Dedifferentiated amniotic fluid mesenchymal stem cell (primary cell): ENCODE measurements at regions not wholly inside any gene's neighbourhood (a gene's known extent, or its start where the extent isn't known, plus 50 kb on each side); places are given as distances from the start of the nearest gene placed in this dataset.

Experiments used
- DNase-seq: peaks from one replicate; pipeline ENCODE4 v3.0.0-alpha.2; 2016; ENCODE audit errors: extremely low spot score

GRCh38 chr9:113701774-113702755 is 174.0 kb upstream of the ZNF618 start:
- no peak for DNase-seq

- no peak for DNase-seq
Measured at GRCh38 chr9:113705306-113705927, 170.7 kb upstream of the ZNF618 start.

- DNase-seq: no peak
Measured at GRCh38 chr9:113705928-113706519, 170.1 kb upstream of the ZNF618 start.

GRCh38 chr9:113707953-113708695 is 168.0 kb upstream of the ZNF618 start:
- no peak for DNase-seq

GRCh38 chr9:113708821-113709713 is 167.0 kb upstream of the ZNF618 start:
- no peak for DNase-seq

GRCh38 chr9:113709721-113710120 is 166.4 kb upstream of the ZNF618 start:
- no peak for DNase-seq

GRCh38 chr9:113711251-113711650 is 164.9 kb upstream of the ZNF618 start:
- no peak for DNase-seq

GRCh38 chr9:113712053-113712452 is 164.1 kb upstream of the ZNF618 start:
- DNase-seq: peak; percentile 16

GRCh38 chr9:113715086-113715485 is 161.0 kb upstream of the ZNF618 start:
- DNase-seq: peak; percentile 39

GRCh38 chr9:113719919-113720318 is 156.2 kb upstream of the ZNF618 start:
- DNase-seq: no peak

GRCh38 chr9:113720495-113720894 is 155.6 kb upstream of the ZNF618 start:
- DNase-seq: no peak

GRCh38 chr9:113721856-113722255 is 154.3 kb upstream of the ZNF618 start:
- DNase-seq: no peak

GRCh38 chr9:113724202-113724601 is 151.9 kb upstream of the ZNF618 start:
- no peak for DNase-seq

GRCh38 chr9:113728989-113729388 is 147.1 kb upstream of the ZNF618 start:
- no peak for DNase-seq

GRCh38 chr9:113734826-113735225 is 141.3 kb upstream of the ZNF618 start:
- DNase-seq: no peak

GRCh38 chr9:113737517-113738271 is 138.4 kb upstream of the ZNF618 start:
- DNase-seq: peak; percentile 58

GRCh38 chr9:113738496-113738892 is 137.6 kb upstream of the ZNF618 start:
- no peak for DNase-seq

- DNase-seq: no peak
Measured at GRCh38 chr9:113738893-113739604, 137.1 kb upstream of the ZNF618 start.
